ENCODE measurements at regions not wholly inside any gene's neighbourhood (a gene's known extent, or its start where the extent isn't known, plus 50 kb on each side); places are given as distances from the start of the nearest gene placed in this dataset.
"Not testable (repeated sequence)": the region's sequence is repeated elsewhere in the genome, so short reads cannot be mapped to it uniquely, and the experiment has no call there.

GRCh38 chr2:187874786-187875185 lies 320.6 kb upstream of the TFPI start:
- no peak for DNase-seq

GRCh38 chr2:187875261-187876141 lies 321.3 kb upstream of the TFPI start:
- no peak for DNase-seq

- no peak for DNase-seq
These were observed 322.3 kb upstream of the TFPI start for GRCh38 chr2:187876554-187876953.

- DNase-seq = no peak
These were observed 323.2 kb upstream of the TFPI start for GRCh38 chr2:187877391-187877790.

DNA sequence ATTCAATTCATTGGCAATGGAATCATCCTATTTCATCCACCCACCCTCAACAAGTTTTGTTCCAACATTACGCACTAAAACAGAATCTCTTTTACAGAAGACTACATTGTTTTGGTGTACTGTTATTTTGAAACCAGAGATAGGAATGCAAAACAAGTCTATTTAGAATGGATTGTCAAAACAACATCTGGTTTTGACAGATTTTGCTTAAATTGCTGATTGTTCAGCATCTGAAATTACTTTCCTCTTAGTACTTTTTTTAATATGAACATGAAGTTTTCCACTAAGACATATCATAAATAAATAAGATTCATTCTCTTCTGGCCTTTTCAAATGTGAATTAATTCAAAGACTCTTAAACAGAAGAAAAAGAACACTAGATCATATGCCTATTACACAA lies 323.9 kb upstream of the TFPI start:
- DNase-seq = no peak

GRCh38 chr2:187879491-187879890 lies 325.3 kb upstream of the TFPI start:
- DNase-seq = no peak

- DNase-seq = no peak
These were observed 329.8 kb upstream of the TFPI start for GRCh38 chr2:187884003-187884402.

DNA sequence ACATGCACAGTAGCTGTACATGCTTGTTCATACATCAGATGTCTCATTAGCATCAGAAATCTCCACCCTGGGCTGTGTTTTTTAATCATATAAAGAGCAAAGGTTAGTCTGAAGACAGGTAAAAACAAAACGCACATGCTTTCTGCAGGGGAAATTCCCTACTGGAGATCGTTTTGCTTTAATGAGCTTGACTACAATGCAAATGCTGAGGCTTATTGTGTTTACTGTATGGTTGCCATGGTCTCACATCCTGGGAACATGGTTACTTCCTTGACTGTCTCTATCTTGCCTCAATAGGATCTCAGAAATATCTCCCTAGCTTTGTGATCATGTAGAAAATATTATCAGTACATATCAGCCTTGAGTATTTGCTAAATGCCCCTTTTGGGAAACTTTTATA lies 336.5 kb upstream of the TFPI start:
- no peak for DNase-seq

DNA sequence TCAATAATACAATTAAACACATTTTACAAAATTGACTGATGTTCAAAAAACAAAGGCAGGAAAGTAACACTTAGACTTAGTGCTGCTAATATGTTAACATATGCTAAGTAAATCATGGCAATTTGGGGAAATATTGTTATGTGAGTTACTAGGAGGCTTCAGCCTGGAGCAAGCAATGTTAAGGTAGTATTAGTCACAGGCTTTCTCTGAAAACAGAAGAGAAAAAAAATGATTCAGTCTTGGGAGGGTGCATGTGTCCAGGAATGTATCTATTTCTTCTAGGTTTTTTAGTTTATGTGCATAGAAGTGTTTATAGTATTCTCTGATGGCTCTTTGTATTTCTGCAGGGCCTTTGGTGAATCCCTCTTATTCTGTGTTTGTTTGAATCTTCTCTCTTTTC lies 345.8 kb upstream of the TFPI start:
- DNase-seq = no peak

GRCh38 chr2:187906021-187906420 lies 351.8 kb upstream of the TFPI start:
- DNase-seq = no peak

- not testable (repeated sequence) for DNase-seq
These were observed 356.7 kb upstream of the TFPI start for GRCh38 chr2:187910922-187911321.

- DNase-seq = no peak
These were observed 358.7 kb upstream of the TFPI start for GRCh38 chr2:187912950-187913349.

GRCh38 chr2:187915810-187916209 lies 361.6 kb upstream of the TFPI start:
- no peak for DNase-seq

DNA sequence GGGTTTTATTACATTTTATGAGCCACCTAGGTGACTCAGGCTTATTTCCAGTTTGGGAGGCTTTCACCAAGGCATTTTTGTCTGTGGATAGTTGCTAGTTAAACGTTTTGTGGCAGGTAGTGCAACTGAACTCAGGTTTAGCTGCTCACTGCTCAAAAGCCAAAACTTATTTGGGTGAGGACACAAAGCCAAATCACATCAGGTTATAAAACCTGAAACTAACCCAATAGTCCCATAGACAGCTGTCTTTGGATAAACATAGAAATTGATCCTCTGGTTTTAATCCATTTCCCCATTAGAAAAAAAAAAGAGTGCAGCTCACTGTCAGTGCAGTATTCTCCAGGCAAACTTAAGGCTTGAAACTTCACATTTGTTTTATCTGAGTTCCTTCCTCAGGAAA lies 362.6 kb upstream of the TFPI start:
- DNase-seq = no peak

- DNase-seq = no peak
These were observed 363.3 kb upstream of the TFPI start for GRCh38 chr2:187917535-187917934.

GRCh38 chr2:187918996-187919821 lies 365.0 kb upstream of the TFPI start:
- no peak for DNase-seq

DNA sequence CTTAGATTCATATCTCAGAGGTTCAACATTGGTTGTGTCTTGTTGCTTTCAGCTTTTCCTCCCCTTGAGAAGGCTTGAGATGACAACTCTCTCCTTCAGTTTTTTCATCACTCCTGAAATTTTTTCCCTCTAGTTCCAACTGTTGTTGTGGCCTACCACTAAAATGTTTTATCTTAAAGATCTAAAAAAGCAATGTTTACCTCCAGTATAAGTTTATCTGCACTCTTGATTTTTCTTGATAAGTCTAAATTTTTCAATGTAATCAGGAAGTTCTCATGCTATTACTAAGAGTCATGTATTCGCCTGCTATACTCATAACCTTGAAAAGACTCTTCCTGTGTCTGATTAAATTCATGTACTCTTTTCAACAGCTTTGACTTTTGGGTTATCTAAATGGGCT lies 366.3 kb upstream of the TFPI start:
- no peak for DNase-seq

GRCh38 chr2:187922846-187923245 lies 368.6 kb upstream of the TFPI start:
- no peak for DNase-seq

DNA sequence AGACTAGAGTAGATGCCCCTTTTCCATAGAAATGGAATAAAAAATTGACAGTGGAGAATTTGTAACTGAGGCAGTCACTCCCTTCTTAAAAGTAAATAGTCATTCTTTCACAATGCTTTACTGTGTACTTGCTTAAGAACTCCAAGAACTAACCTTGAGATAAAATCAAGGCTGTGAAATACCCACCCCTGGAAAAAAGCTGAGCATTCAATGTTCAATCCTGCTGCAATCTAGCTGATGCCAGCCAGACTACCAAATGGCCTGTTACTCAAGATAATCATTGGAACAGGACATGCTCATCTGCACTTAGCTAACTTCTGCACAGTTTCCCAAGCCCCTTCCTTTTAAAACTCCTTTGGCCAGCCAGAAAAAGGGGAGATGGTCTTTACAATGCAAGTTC lies 367.4 kb upstream of the GULP1 start:
- DNase-seq = no peak

GRCh38 chr2:187934236-187934635 lies 357.4 kb upstream of the GULP1 start:
- no peak for DNase-seq

DNA sequence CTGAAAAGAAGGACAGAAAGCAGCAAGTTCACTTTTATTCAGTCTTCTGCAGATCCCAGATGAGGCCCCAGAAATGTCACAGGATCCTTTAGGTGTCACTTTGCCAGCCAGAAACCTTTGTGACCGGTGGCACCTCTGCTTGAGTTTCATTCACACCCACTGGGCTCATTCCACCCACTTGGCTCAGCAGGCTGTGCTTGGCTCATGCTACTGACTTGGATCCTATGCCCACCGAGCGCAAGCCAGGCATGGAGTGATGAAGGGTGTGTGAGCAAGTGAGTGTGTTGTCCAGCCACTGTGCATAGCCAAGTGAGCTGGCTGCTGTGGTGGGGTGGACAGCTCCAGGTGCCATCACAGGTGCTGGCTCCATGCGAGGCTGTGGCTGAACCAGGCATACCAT lies 357.0 kb upstream of the GULP1 start:
- no peak for DNase-seq

DNA sequence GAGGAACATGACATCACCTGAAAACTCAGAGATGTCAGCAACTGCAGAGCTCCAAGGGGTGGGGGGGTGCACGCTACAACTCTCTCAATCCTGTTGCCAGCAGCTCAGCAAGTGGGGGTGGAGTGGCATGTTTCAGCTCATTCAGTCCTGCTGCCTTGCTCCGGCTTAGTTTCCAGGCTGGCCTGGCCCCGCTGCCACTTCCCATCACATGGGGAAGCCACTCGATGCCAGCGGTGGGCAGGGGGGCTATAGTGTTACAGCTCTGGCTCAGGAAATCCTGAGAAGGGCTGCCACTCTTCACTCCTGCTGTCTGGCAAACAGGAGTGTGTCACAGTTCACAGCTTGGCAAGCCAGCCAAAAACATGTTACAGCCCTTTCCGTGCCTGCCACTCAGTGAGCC lies 356.5 kb upstream of the GULP1 start:
- DNase-seq = no peak

DNA sequence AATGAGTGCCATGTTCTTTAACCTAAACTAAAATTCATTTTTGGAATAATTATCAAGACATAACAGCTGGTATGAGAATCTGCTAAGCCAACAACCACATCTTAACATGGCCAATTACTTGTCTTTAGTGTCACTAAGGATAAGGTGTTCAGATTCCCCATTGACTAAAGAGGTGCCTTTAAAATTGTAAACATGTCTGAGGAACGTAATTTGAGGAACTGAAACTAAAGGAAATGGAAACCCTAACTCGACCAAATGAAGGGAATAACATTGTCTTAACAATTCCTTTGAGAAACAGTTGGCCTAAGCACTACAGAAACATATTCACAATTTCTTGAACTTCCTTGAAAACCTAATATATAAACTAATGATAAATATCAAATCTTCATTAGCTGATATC lies 355.4 kb upstream of the GULP1 start:
- DNase-seq = no peak

- no peak for DNase-seq
These were observed 352.5 kb upstream of the GULP1 start for GRCh38 chr2:187939180-187939579.
